Activated T-cell treated with anti-CD3 and anti-CD28 coated beads for 24 hours (primary cell): ENCODE measurements at regions not wholly inside any gene's neighbourhood (a gene's known extent, or its start where the extent isn't known, plus 50 kb on each side); places are given as distances from the start of the nearest gene placed in this dataset.

Source experiments
- DNase-seq: peaks from one replicate; pipeline ENCODE4 v3.0.0-alpha.2; 2020; ENCODE audit warnings: low read depth

- no peak for DNase-seq
Observed at GRCh38 chr15:31554261-31554660, 227.6 kb downstream of the KLF13 start.

DNA sequence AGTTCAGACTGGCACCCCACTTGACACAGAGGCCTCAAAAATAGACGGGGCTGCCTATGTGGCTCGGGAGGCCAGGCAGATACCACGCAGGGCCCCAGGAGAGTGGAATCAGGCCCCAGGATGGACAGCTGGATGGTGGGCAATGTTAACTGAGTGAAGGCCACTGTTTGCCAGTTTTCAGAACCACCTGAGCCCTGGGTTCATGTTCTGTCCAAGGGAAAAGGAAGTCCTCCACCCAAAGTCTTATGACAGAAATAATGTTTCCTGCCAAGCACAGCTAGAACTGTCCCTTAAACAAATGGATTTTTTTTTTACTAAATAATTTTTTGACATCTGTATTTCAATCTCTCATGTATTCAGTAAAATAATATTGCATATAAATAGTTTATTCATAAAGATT, 228.4 kb downstream of the KLF13 start:
- no peak for DNase-seq

GRCh38 chr15:31556494-31557150, 230.0 kb downstream of the KLF13 start:
- DNase-seq, result no peak

GRCh38 chr15:31557899-31558298, 231.3 kb downstream of the KLF13 start:
- DNase-seq, result no peak

GRCh38 chr15:31558840-31559239, 232.2 kb downstream of the KLF13 start:
- no peak for DNase-seq

DNA sequence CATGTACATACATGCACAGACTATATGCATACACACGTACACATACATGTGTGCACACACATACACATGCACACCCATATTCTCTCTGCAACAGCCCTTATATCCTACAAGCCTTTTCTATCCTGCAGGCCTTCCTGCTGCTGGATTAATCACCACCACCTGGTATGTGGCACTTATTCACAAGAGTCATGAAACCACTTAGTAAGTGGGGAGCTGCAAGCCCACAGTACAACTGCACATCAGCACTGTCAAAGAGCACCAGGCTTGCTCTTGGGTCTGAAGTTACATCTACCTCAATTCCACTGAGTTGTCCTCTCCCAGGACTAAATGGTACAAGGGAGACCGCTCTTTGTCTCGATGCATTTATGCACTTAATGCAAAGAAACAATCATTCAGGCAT, 233.2 kb downstream of the KLF13 start:
- DNase-seq, result no peak

DNA sequence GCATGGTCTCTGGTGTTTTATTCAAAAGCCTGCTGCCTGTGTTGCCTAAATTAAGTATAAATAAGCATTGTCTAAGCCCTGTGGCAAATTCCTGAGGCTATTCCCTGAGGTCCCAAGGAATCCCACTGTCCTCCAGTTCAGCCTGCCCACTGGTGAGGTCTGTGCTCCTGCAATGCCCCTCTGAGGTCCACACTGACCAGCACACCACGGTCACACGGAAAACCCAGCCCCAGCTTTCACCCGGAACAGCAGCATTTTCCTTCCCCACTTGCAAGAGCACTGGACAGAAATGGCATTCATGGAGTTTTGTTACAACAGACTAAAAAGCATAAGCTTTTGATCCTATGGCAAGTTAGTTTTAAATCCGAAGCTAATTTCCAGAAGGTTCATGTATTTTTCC, 234.0 kb downstream of the KLF13 start:
- no peak for DNase-seq

- no peak for DNase-seq
Observed at GRCh38 chr15:31561156-31561555, 234.5 kb downstream of the KLF13 start.

GRCh38 chr15:31563001-31563400, 236.4 kb downstream of the KLF13 start:
- DNase-seq, result no peak

- no peak for DNase-seq
Observed at GRCh38 chr15:31563421-31563820, 236.8 kb downstream of the KLF13 start.

DNA sequence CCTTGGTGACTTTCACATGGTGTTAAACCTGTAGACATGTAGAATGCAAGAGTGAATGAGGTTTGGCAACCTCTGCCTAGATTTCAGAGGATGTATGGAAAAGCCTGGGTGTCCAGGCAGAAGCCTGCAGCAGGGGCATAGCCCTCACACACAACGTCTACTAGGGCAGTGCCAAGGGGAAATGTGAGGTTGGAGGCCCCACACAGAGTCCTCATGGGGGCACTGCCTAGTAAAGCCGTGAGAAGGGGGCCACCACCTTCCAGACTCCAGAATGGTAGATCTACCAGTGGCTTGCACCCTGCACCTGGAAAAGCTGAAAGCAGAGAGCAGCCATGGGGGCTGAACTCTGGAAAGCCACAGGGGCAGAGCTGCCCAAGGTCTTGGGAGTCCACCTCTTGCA, 241.2 kb downstream of the KLF13 start:
- DNase-seq, result no peak

DNA sequence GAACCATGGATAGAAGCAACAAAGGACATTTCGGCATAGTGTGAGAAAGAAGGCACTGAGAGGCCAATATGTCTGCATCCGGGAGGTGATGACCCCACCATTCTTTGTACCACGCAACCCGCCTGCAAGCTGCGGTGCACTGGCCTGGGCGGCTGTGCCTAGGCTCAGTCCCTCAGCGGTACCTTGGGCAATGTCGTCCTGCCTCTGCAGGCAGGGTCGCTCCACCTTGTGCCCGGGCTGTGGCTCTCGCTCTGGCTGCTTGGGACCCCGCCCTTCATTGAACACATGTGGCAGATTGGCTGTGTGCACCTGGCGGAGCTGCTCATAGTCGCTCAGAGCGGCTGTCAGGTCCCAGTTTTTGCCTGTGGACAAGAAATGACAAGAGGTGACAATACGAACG, 243.2 kb downstream of the KLF13 start:
- no peak for DNase-seq

DNA sequence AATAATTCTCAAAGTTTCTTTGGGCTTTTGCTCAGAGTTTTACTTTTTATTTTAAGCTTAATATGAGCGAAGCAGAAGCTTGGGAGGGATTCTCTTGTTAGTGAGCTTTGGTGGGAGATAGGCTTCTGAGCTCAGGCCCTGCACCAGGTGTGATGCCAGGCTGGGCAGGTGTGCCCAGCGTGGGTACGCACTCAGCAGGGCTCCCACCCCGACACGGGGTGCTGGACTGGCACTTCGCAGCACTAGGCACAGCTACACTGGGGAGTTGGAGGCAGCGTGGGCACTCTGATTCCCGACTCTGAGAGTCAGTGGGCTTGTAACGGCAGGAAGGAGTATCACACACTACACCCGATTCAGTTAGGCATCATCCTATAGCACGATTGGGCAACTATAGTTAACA, 244.0 kb downstream of the KLF13 start:
- no peak for DNase-seq

GRCh38 chr15:31571676-31572075, 245.0 kb downstream of the KLF13 start:
- no peak for DNase-seq

- DNase-seq, result no peak
Observed at GRCh38 chr15:31573759-31574158, 247.1 kb downstream of the KLF13 start.

GRCh38 chr15:31574766-31575165, 248.1 kb downstream of the KLF13 start:
- no peak for DNase-seq

DNA sequence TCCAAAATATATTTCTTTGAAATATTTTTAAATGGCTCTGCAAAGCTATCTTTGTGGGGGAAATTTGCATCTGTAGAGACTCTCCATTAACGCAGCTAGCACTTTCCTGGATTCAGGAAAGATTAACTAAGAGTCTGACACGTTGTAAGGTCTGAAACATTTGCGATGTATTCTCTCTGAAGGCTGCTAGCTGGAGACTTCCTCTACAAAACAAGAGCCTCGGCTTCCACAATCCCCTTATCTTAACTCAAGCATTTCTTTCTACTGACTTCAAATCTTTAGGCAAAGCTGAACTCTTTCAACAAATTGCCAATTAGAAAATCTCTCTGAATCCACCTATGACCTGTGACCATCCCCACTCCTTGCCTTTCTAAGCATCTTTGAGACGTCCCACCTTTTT, 250.5 kb downstream of the KLF13 start:
- no peak for DNase-seq

DNA sequence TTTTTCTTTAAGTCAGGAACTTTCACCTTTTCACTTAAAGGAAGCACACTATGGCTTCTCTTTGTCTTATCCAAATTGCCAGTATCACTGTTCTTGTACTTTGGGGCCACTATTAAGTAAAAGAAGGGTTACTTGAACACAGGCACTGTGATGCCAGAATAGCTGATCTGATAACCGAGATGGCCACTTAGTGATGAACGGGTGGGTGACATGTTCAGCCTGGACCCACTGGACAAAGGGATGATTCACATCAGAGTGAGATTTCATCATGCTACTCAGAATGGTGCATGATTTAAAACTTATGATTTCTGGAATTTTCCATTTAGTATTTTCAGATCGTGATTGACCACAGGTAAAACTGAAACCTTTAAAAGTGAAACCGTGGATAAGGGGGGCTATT, 252.6 kb downstream of the KLF13 start:
- no peak for DNase-seq

- no peak for DNase-seq
Observed at GRCh38 chr15:31579976-31580375, 253.3 kb downstream of the KLF13 start.

- no peak for DNase-seq
Observed at GRCh38 chr15:31584195-31584594, 257.6 kb downstream of the KLF13 start.

GRCh38 chr15:31585240-31585639, 258.6 kb downstream of the KLF13 start:
- DNase-seq, result no peak

- DNase-seq, result no peak
Observed at GRCh38 chr15:31586841-31587240, 260.2 kb downstream of the KLF13 start.

DNA sequence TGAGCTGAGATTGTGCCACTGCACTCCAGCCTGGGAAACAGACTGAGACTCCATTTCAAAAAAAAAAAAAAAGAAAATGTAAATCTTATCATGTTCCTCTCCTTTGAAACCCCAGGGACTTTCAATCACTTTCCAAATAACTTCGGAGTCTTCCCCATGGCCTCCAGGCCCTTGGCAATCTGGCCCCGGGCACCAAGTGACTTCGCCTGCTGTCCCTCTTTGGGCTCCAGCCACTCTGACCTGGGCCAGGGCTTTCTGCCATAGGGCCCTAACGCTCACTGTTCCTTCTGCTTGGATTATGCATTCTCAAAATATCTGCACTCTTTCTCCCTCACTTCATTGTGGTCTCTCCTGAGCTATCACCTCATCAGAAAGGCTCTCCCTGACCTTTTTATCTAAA, 260.9 kb downstream of the KLF13 start:
- no peak for DNase-seq

DNA sequence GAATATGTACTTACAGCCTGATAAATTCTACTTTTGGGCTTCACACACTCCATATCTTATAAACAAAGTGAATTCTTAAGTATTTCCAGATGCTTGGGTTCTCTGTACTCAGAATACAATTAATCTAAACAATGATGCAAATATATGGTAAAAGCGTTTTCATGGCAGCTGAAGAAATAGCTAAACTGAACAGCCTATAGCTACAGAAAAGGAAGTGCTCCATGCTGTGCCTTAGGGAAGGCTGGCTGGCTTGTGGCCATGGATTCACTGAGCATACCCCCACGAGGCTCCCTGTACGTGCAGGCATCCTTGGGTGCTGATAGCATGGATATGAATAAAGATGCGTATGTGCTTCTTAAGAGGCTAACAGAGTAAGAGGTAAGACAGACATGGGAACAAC, 264.0 kb downstream of the KLF13 start:
- DNase-seq, result no peak

DNA sequence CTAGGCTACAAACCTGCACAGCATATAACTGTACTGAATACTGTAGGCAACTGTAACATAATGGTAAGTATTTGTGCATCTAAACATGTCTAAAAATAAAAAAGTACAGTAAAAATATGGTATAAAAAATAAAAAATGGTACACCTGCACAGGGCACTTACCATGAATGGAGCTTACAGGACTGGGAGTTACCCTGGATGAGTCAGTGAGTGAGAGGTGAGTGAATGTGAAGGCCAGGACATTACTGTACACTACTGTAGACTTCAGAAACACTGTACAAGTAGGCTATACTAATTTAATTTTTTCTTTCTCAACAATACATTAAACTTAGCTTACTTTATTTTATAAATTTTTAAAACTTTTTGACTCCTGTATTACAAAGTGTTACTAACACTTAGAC, 265.3 kb downstream of the KLF13 start:
- no peak for DNase-seq
